Prostate gland (tissue), 2 donors: ENCODE measurements at regions not wholly inside any gene's neighbourhood (a gene's known extent, or its start where the extent isn't known, plus 50 kb on each side); places are given as distances from the start of the nearest gene placed in this dataset.

Experiments used
- CTCF ChIP-seq, 4 experiments: fragments of 200-600 bp in 2 of 4; fragments of 450-650 bp in 2 of 4; sonication (generic) in 2 of 4; IDR thresholded peaks; 1 replicate in 3 of 4; 2 replicates in 1 of 4; pipeline ENCODE4 v1.5.1; 2016 to 2019; ENCODE audit warnings: antibody characterized with exemption in 4 of 4, mild to moderate bottlenecking in 2 of 4, moderate library complexity in 2 of 4
- POLR2A ChIP-seq: fragments of 450-650 bp; IDR thresholded peaks from one replicate; pipeline ENCODE4 v1.6.1; 2016; ENCODE audit warnings: antibody characterized with exemption, mild to moderate bottlenecking
- POLR2AphosphoS5 ChIP-seq: sonication (generic); formaldehyde crosslinking; IDR thresholded peaks from one replicate; pipeline ENCODE4 v1.6.1; 2017; ENCODE audit warnings: antibody characterized with exemption

- TF ChIP-seq CTCF (IDR thresholded peaks at IDR 0.05) (no peak), POLR2A (no peak), POLR2AphosphoS5 (no peak)
Observed at GRCh38 chr10:33635967-33636515, 301.6 kb upstream of the NRP1 start.
